Right atrium auricular region (tissue), 2 donors: ENCODE measurements at regions not wholly inside any gene's neighbourhood (a gene's known extent, or its start where the extent isn't known, plus 50 kb on each side); places are given as distances from the start of the nearest gene placed in this dataset.
A peak's percentile ranks its signal among the peaks of the same experiment; 100 is the strongest.

Experiments used
- DNase-seq: peaks from one replicate; pipeline ENCODE4 v3.0.0-alpha.2; 2019; ENCODE audit warnings: low spot score
- H3K27ac ChIP-seq, 2 donors: fragments of 200-600 bp; sonication (generic); 1 replicate in 1 of 2; 2 replicates in 1 of 2; pipeline ENCODE4 v1.5.1; 2016 to 2019
- H3K27me3 ChIP-seq, 2 donors: fragments of 200-600 bp; sonication (generic); one replicate each; pipeline versions ENCODE4 v1.5.1 to v1.6.0; 2017 to 2019
- H3K36me3 ChIP-seq: fragments of 200-600 bp; sonication (generic); one replicate; pipeline ENCODE4 v1.5.1; 2016
- H3K4me1 ChIP-seq, 2 donors: fragments of 200-600 bp; sonication (generic); one replicate each; pipeline versions ENCODE4 v1.5.1 to v1.6.0; 2017 to 2019
- H3K4me3 ChIP-seq, 2 donors: fragments of 200-600 bp; sonication (generic); 1 replicate in 1 of 2; 2 replicates in 1 of 2; pipeline ENCODE4 v1.5.1; 2017 to 2019; ENCODE audit warnings: mild to moderate bottlenecking in 1 of 2, moderate library complexity in 1 of 2
- H3K9me3 ChIP-seq, 2 donors: fragments of 200-600 bp; sonication (generic); one replicate each; pipeline ENCODE4 v1.5.1; 2019
- TF ChIP-seq, protein P1 (sequence below), 2 donors: fragments of 200-600 bp; sonication (generic); IDR thresholded peaks; one replicate each; pipeline ENCODE4 v1.5.1; 2019; ENCODE audit warnings: antibody characterized with exemption in 2 of 2

DNA sequence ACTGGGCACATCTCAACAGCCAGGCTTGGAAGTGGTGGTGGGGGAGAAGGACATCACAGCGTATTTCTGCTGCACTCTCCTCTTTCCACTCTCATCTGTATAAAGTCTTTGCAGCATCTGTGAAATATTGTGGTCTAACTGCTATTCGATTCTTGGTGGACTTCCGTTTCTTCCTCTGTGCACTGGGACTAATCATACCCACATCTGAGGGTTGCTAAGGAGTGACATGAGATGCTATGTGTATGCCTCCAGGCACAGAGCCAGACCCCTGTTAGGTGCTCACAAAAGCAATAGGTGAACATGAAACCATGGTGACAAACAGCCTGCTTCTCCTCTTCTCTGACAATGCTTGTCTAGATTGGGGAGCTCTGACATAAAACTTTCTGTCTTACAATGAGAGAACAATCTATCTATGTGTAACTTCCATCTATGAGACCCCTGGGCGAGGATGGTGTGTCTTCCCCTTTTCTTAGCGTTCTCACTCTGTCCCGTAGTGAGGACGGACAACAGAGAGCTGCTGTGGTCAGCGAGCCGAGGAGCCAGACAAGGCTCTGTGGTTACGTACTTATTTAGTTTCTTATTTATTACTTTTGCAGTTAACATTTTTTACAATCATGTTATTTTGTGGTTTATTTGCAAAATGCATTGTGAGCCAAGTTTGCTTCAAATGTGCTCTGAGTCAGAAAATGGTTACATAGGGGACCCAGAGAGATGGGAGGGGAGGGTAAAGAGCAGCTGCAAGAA lies 196.7 kb upstream of the TPRG1 start:
- H3K27me3 ChIP-seq: no peaks in the 10 kb centered on the region
- H3K4me1 ChIP-seq: peaks cover 0 to 7% of the 10 kb centered on the region in 2 donors
- no peak overlapping the region for H3K27ac ChIP-seq
- H3K36me3 ChIP-seq: no peaks in the 10 kb centered on the region
- no peak for DNase-seq
- peaks cover 0 to 7% of the 10 kb centered on the region in 2 donors for H3K9me3 ChIP-seq
- TF ChIP-seq, protein P1, sequence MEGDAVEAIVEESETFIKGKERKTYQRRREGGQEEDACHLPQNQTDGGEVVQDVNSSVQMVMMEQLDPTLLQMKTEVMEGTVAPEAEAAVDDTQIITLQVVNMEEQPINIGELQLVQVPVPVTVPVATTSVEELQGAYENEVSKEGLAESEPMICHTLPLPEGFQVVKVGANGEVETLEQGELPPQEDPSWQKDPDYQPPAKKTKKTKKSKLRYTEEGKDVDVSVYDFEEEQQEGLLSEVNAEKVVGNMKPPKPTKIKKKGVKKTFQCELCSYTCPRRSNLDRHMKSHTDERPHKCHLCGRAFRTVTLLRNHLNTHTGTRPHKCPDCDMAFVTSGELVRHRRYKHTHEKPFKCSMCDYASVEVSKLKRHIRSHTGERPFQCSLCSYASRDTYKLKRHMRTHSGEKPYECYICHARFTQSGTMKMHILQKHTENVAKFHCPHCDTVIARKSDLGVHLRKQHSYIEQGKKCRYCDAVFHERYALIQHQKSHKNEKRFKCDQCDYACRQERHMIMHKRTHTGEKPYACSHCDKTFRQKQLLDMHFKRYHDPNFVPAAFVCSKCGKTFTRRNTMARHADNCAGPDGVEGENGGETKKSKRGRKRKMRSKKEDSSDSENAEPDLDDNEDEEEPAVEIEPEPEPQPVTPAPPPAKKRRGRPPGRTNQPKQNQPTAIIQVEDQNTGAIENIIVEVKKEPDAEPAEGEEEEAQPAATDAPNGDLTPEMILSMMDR (IDR thresholded peaks at IDR 0.05): no peak
- no peak overlapping the region for H3K4me3 ChIP-seq

DNA sequence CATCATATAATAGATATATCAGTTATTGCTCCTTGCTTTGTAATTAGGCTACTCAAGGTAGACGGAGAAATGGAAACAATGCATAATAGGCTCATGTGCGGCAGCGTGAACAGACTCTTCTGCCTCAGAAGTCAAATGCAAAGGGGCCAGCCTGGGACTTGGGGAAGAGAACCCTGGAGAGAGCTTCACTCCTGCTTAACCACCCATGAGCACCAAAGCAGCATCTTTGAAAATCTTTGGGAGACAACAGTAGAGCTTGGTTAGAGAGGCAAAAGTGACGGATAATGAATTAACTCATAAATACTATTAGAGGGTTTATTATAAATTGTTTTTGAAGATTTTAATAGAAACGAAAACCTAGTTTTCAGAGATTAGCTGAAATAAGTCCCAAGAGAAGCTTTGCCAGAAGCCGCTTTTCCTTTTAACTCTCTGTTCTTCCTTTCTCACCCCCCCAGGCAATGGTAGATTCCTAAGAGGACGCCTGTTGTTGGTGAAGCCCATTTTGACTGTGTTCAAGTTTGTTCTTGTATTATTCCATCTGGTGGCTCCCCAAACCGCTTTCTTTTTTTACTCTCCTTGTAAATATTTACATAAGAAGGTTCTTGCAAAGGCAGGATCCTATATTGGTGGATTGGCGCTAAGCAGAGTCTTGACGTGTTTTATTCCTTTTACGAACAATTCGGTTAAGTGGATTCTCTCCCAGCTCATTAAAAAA lies 196.0 kb upstream of the TPRG1 start:
- H3K4me1 ChIP-seq: peaks cover 0 to 7% of the 10 kb centered on the region in 2 donors
- H3K27me3 ChIP-seq: no peaks in the 10 kb centered on the region
- TF ChIP-seq, protein P1 (IDR thresholded peaks at IDR 0.05): no peak
- DNase-seq: no peak
- no peaks in the 10 kb centered on the region for H3K36me3 ChIP-seq
- H3K9me3 ChIP-seq: peaks cover 0 to 7% of the 10 kb centered on the region in 2 donors
- no peak overlapping the region for H3K4me3 ChIP-seq
- H3K27ac ChIP-seq: no peak overlapping the region

DNA sequence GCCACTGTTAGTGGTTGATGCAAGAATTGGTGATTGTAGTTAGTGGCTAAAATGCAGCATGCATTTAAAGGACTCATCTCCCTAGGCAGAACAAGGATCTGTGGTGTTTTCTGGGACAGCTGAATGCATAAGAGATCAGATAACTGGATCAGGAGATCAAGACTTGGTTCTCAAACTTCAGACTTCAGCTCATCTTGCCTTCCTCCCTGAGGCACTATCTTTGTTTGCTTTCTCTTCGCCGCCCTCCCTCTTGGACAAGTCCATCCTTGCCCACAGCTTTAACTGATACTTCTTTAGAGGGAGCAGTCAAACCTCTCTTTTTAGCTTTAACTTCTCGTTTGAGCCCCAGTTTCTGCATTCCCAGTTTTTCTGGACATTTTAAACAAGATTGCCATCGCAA lies 195.4 kb upstream of the TPRG1 start:
- TF ChIP-seq, protein P1 (IDR thresholded peaks at IDR 0.05): no peak
- H3K36me3 ChIP-seq: no peaks in the 10 kb centered on the region
- no peaks in the 10 kb centered on the region for H3K27me3 ChIP-seq
- peaks cover 0 to under 1% of the 10 kb centered on the region in 2 donors for H3K9me3 ChIP-seq
- peaks cover 0 to 7% of the 10 kb centered on the region in 2 donors for H3K4me1 ChIP-seq
- no peak overlapping the region for H3K27ac ChIP-seq
- H3K4me3 ChIP-seq: no peak overlapping the region
- no peak for DNase-seq

DNA sequence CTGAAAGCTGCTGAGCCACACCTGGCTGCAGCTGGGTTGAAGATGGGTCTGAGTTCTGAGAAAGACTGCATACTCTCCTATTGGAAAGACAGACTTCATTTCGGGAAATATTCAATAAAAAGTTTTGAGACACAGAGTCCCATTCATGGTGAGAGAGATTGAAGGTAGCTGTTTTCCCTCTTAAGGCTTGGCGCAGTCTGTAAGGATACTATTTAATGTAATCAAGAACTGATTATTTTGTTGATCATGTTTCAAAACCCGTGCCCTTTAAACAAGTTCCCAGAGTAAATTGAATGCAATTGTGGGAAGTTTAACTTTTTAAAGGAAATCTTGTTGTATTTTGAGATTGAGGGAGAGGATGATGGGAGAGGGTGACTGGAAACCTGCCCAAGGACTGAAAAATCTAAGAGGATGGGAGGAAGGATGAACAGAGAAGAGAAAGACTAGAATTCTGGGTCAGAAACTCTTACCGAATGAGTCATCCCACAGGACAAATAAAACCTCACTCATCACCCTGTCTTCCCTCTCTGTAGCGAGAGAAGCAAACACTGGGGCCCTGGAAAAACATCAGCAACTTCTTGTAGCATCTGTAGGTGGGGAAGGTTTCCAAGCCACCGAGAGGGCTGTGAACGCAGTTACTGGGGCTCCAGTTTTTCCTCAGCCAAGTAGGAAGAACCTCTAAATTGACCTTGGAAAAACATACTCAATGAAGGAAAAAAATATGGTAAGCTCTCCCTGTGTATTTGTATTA lies 193.2 kb upstream of the TPRG1 start:
- DNase-seq: no peak
- Histone ChIP-seq H3K9me3 (no peaks in the 10 kb centered on the region), H3K4me3 (no peak overlapping the region), H3K4me1 (no peaks in the 10 kb centered on the region), H3K36me3 (no peaks in the 10 kb centered on the region), H3K27me3 (no peaks in the 10 kb centered on the region), H3K27ac (peak overlapping the region in 1 of 2 donors; percentile 55)
- TF ChIP-seq, protein P1 (IDR thresholded peaks at IDR 0.05): no peak

DNA sequence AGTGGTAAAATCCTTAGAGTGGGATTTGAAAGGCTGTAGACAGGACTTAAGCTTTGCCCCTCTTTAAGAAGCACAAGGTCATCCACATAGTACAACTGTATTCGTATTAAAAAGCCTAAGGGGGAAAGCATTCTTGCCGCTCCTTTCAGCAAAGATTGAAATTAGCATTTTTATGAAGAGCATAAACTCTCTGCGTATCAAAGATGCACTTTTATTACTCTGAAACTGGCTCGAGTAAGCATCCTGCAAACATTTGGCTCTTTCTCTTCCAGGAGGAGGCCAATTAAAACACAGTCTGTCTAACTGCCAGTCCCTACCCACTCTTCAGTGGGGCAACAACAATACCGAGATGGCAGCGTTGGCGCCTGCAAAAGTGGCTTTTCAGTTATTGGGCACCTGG lies 192.5 kb upstream of the TPRG1 start:
- TF ChIP-seq, protein P1 (IDR thresholded peaks at IDR 0.05): no peak
- Histone ChIP-seq H3K27me3 (no peaks in the 10 kb centered on the region), H3K9me3 (no peaks in the 10 kb centered on the region), H3K36me3 (no peaks in the 10 kb centered on the region), H3K4me3 (no peak overlapping the region), H3K4me1 (no peaks in the 10 kb centered on the region), H3K27ac (peak overlapping the region in 1 of 2 donors; percentile 55)
- DNase-seq: no peak
